ENCODE measurements at regions not wholly inside any gene's neighbourhood (a gene's known extent, or its start where the extent isn't known, plus 50 kb on each side); places are given as distances from the start of the nearest gene placed in this dataset.

- no peak for TF ChIP-seq CTCF (IDR thresholded peaks at IDR 0.05)
- no peak for DNase-seq (ENCODE audit: low spot score)
- Histone ChIP-seq H3K4me3 (no peak overlapping the region), H3K27ac (no peak overlapping the region)
Observed at GRCh38 chr18:57220480-57220879, 73.6 kb downstream of the BOD1L2 start.

GRCh38 chr18:57220930-57221483 is 74.1 kb downstream of the BOD1L2 start:
- DNase-seq (ENCODE audit: low spot score), result no peak
- Histone ChIP-seq H3K27ac (no peak overlapping the region), H3K4me3 (no peak overlapping the region)
- no peak for TF ChIP-seq CTCF (IDR thresholded peaks at IDR 0.05)

- Histone ChIP-seq H3K27ac (no peak overlapping the region), H3K4me3 (no peak overlapping the region)
- no peak for TF ChIP-seq CTCF (IDR thresholded peaks at IDR 0.05)
- no peak for DNase-seq (ENCODE audit: low spot score)
Observed at GRCh38 chr18:57223144-57223870, 76.4 kb downstream of the BOD1L2 start.

- no peak for DNase-seq (ENCODE audit: low spot score)
- no peak for TF ChIP-seq CTCF (IDR thresholded peaks at IDR 0.05)
- Histone ChIP-seq H3K4me3 (no peak overlapping the region), H3K27ac (no peak overlapping the region)
Observed at GRCh38 chr18:57230861-57231585, 84.1 kb downstream of the BOD1L2 start.

GRCh38 chr18:57231864-57232263 is 85.0 kb downstream of the BOD1L2 start:
- Histone ChIP-seq H3K27ac (no peak overlapping the region), H3K4me3 (no peak overlapping the region)
- no peak for DNase-seq (ENCODE audit: low spot score)
- no peak for TF ChIP-seq CTCF (IDR thresholded peaks at IDR 0.05)

- no peak for DNase-seq (ENCODE audit: low spot score)
- no peak for TF ChIP-seq CTCF (IDR thresholded peaks at IDR 0.05)
- no peak overlapping the region for H3K4me3 ChIP-seq
- H3K27ac ChIP-seq, result no peak overlapping the region
Observed at GRCh38 chr18:57234346-57234745, 87.5 kb downstream of the BOD1L2 start.

Data from coronary artery (tissue), 2 donors.